Stimulated activated CD8-positive, alpha-beta memory T cell treated with anti-CD3 and anti-CD28 coated beads, Interleukin-2, amount 100 ng/mL, for 1 hour (primary cell): ENCODE measurements at regions not wholly inside any gene's neighbourhood (a gene's known extent, or its start where the extent isn't known, plus 50 kb on each side); places are given as distances from the start of the nearest gene placed in this dataset.
"Not testable (repeated sequence)": the region's sequence is repeated elsewhere in the genome, so short reads cannot be mapped to it uniquely, and the experiment has no call there.

Experiments used
- DNase-seq, 2 donors: peaks; one replicate each; pipeline ENCODE4 v3.0.0-alpha.2; 2020; ENCODE audit warnings: low read depth in 2 of 2

GRCh38 chr3:124043023-124043422 is 51.1 kb upstream of the ROPN1 start:
- no peak for DNase-seq

GRCh38 chr3:124044956-124045355 is 53.0 kb upstream of the ROPN1 start:
- DNase-seq, result no peak

- no peak for DNase-seq
These were observed 57.3 kb upstream of the ROPN1 start for GRCh38 chr3:124048967-124049798.

- DNase-seq, result no peak
These were observed 59.7 kb upstream of the ROPN1 start for GRCh38 chr3:124051636-124052035.

- DNase-seq, result no peak
These were observed 61.9 kb upstream of the ROPN1 start for GRCh38 chr3:124053871-124054270.

- DNase-seq, result no peak
These were observed 64.9 kb upstream of the ROPN1 start for GRCh38 chr3:124056846-124057245.

- DNase-seq, result no peak
These were observed 65.5 kb upstream of the ROPN1 start for GRCh38 chr3:124057420-124057819.

GRCh38 chr3:124059580-124059979 is 67.7 kb upstream of the ROPN1 start:
- DNase-seq, result no peak

GRCh38 chr3:124063197-124063909 is 71.4 kb upstream of the ROPN1 start:
- DNase-seq, result no peak

GRCh38 chr3:124064050-124064449 is 72.1 kb upstream of the ROPN1 start:
- DNase-seq, result no peak

GRCh38 chr3:124066543-124066942 is 74.6 kb upstream of the ROPN1 start:
- DNase-seq, result not testable (repeated sequence)

- DNase-seq, result not testable (repeated sequence)
These were observed 77.8 kb upstream of the ROPN1 start for GRCh38 chr3:124069706-124070105.

GRCh38 chr3:124075090-124075489 is 83.2 kb upstream of the ROPN1 start:
- DNase-seq, result not testable (repeated sequence)

GRCh38 chr3:124075753-124076152 is 83.8 kb upstream of the ROPN1 start:
- DNase-seq, result no peak

- no peak for DNase-seq
These were observed 84.3 kb upstream of the ROPN1 start for GRCh38 chr3:124076235-124076634.

GRCh38 chr3:124078953-124079911 is 87.3 kb upstream of the ROPN1 start:
- no peak for DNase-seq

- DNase-seq, result no peak
These were observed 88.0 kb upstream of the ROPN1 start for GRCh38 chr3:124079912-124080276.

GRCh38 chr3:124082343-124082742 is 90.4 kb upstream of the ROPN1 start:
- no peak for DNase-seq

GRCh38 chr3:124084022-124084881 is 92.3 kb upstream of the ROPN1 start:
- DNase-seq, result no peak

GRCh38 chr3:124088801-124089200 is 96.9 kb upstream of the ROPN1 start:
- DNase-seq, result no peak

GRCh38 chr3:124089214-124089613 is 97.3 kb upstream of the ROPN1 start:
- DNase-seq, result no peak
